ENCODE measurements at regions not wholly inside any gene's neighbourhood (a gene's known extent, or its start where the extent isn't known, plus 50 kb on each side); places are given as distances from the start of the nearest gene placed in this dataset.

- no peak overlapping the region for H3K4me3 ChIP-seq (replicated peaks; ENCODE audit: low read depth, low read length)
- no peak for DNase-seq (ENCODE audit: extremely low read depth, low read depth)
- no peak for TF ChIP-seq CTCF (IDR thresholded peaks at IDR 0.05; ENCODE audit: low read depth, low read length, missing control alignments)
Observed at GRCh38 chr5:164392531-164392930, 887.1 kb downstream of the MAT2B start.

DNA sequence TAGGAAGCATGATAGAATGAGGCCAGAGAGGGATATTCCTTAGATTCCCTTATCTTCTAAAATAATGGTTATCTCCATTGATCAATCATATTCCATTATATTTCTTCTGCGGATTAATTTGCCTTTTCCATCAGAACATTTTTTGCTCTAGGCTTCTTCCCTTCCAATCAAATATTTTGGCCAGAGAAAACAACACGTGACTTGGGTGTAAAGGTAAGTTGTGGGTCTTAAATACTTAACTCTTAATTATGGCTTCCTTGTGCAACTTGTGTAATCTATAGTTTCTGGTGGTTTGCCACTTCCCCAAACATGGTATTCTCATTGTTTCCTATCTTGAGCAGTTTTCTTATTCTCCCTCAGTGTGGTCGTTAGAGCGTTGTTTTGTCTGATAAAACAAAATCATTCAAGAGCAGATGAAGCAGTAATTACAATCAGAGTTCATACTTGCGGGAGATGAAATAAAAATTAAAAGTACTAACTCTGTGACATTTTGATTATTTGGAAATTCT, 889.3 kb downstream of the MAT2B start:
- TF ChIP-seq CTCF (IDR thresholded peaks at IDR 0.05; ENCODE audit: low read depth, low read length, missing control alignments): no peak
- DNase-seq (ENCODE audit: extremely low read depth, low read depth): no peak

DNA sequence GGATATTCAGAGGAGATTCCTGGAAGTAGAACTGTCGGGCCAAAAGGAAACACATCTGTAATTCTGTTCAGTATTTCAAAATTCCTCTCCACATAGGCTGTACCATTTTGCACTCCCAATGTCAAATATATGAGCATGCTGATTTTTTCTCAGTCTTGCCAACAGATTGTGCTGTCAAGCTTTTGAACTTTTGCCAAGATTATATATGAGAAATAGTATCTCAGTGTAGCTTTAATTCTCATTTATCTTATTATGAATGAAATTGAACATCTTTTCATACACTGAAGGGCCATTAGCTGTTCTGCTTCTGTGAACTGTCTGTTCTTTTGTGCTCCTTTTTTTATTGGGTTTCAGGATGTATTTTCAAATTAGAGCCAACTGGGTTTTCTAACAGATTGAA, 907.1 kb downstream of the MAT2B start:
- TF ChIP-seq CTCF (IDR thresholded peaks at IDR 0.05; ENCODE audit: low read depth, low read length, missing control alignments): no peak
- no peak for DNase-seq (ENCODE audit: extremely low read depth, low read depth)
- H3K4me3 ChIP-seq (replicated peaks; ENCODE audit: low read depth, low read length): no peak overlapping the region

More for the DNA sequence above, 889.3 kb downstream of the MAT2B start:
- no peak overlapping the region for H3K4me3 ChIP-seq (replicated peaks; ENCODE audit: low read depth, low read length)

GRCh38 chr5:164420161-164420560, 914.7 kb downstream of the MAT2B start:
- DNase-seq (ENCODE audit: extremely low read depth, low read depth): no peak

GRCh38 chr5:164422400-164422799, 917.0 kb downstream of the MAT2B start:
- no peak overlapping the region for H3K4me3 ChIP-seq (replicated peaks; ENCODE audit: low read depth, low read length)
- TF ChIP-seq CTCF (IDR thresholded peaks at IDR 0.05; ENCODE audit: low read depth, low read length, missing control alignments): no peak
- DNase-seq (ENCODE audit: extremely low read depth, low read depth): no peak

More at GRCh38 chr5:164420161-164420560, 914.7 kb downstream of the MAT2B start:
- H3K4me3 ChIP-seq (replicated peaks; ENCODE audit: low read depth, low read length): no peak overlapping the region
- no peak for TF ChIP-seq CTCF (IDR thresholded peaks at IDR 0.05; ENCODE audit: low read depth, low read length, missing control alignments)

DNA sequence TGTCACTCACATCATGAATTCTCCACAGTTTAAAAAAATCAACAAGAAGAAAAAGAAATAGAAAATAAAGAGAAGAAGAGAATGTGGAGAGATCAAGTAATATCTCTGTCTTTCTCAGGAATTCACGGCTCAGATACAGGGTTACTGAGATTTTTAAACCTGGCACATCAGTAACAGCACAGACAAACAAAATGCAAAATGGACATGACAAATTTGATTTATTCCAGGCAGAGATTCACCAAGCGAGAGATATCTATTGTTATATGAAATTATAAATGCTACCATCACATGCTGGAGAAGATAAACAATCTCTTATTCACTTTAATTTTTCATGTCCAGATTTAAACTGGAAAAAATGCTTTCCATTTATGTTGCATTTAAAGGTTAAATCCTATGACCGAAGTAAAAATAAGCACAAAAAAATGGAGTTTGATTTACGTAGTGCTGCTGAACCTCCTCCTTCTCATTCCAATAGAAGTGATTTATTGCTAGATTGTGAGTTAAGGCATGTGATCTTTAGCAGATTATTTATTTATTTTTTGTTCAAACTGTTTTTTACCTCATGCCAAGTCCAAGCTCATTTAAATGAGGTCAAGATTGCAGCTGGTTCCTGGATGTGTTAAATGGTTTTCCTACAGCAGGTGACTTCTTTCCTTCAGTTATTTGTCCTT, 926.4 kb downstream of the MAT2B start:
- no peak overlapping the region for H3K4me3 ChIP-seq (replicated peaks; ENCODE audit: low read depth, low read length)
- no peak for DNase-seq (ENCODE audit: extremely low read depth, low read depth)
- no peak for TF ChIP-seq CTCF (IDR thresholded peaks at IDR 0.05; ENCODE audit: low read depth, low read length, missing control alignments)
